ENCODE measurements at regions not wholly inside any gene's neighbourhood (a gene's known extent, or its start where the extent isn't known, plus 50 kb on each side); places are given as distances from the start of the nearest gene placed in this dataset.

DNA sequence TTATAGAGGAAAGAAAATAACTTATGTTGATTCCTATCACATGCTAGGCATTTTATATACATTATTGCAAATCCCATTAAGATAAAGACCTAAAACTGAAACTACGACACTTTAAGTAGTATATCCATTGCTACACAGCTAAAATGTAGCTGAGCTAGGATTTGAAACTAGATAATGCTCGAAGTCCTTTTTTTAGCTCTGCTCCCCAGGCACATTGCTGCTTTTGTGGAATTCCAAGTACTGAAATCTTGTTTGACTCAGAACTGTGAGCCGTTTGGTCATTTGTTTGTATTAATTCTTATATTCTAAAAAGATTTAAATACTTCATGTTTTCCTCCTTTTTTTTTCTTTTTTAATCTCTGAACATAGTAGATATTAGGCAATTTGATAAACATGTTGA lies 644.8 kb downstream of the HACE1 start:
- no peaks in the 10 kb centered on the region for H3K4me1 Mint-ChIP-seq
- no peak for DNase-seq
- no peaks in the 10 kb centered on the region for H3K9me3 Mint-ChIP-seq
- no peaks in the 10 kb centered on the region for H3K36me3 Mint-ChIP-seq
- no peak overlapping the region for H3K4me3 Mint-ChIP-seq
- CTCF ChIA-PET = no interaction called here
- no peaks in the 10 kb centered on the region for H3K27me3 Mint-ChIP-seq
- H3K27ac Mint-ChIP-seq = no peak overlapping the region

DNA sequence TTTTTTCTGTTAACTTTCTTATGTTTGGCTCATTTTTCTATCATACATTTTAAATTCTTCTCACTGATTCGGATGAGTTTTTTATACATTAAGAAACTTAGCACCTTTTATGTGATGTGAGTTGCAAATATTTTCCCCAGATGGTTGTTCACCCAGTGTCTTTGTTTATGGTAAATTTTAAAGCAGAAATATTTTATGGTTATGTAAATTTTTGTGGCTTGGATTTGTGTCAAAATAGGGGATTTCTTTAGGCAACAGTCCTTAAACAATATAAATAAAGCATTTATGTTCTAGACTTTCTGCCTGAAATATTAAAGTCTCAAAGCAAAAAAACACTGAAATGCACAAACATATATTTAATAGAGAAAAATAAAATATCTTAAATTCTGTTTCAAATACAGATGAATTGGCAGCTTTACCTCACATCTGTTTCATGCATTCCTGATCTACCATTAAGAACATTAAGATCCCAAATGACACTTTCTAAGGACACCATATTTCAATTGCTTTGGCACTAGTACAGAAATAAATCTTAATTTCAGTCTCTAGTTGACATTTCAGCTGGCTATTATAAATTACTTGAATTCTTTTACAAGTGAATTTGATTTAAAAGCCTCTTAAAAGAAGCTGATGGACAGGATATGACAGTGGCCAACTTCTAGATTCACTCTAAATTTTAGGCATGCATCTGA lies 646.6 kb downstream of the HACE1 start:
- H3K27me3 Mint-ChIP-seq = no peaks in the 10 kb centered on the region
- no peak overlapping the region for H3K27ac Mint-ChIP-seq
- no peaks in the 10 kb centered on the region for H3K9me3 Mint-ChIP-seq
- CTCF ChIA-PET = no interaction called here
- H3K4me3 Mint-ChIP-seq = no peak overlapping the region
- no peaks in the 10 kb centered on the region for H3K36me3 Mint-ChIP-seq
- DNase-seq = no peak
- H3K4me1 Mint-ChIP-seq = no peaks in the 10 kb centered on the region

DNA sequence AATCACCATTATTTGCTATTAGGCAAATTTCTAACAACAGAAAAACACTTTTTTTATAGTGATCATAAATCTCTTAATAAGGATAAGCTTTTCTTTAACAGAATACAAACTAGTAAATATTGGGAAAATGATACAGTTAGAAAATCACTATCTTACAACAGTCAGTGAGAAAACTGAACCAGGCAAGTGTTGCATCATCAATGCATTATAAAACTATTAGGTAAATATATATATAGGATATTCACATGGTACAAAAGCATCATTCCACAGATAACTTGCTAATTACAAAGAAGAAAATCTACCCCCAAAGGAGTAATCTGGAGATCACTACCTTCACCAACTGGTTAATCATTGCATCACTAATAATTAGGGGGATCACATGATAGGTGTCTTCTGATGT lies 652.1 kb downstream of the HACE1 start:
- no peak overlapping the region for H3K4me3 Mint-ChIP-seq
- no peaks in the 10 kb centered on the region for H3K9me3 Mint-ChIP-seq
- H3K36me3 Mint-ChIP-seq = no peaks in the 10 kb centered on the region
- no peak overlapping the region for H3K27ac Mint-ChIP-seq
- no peaks in the 10 kb centered on the region for H3K27me3 Mint-ChIP-seq
- CTCF ChIA-PET = no interaction called here
- DNase-seq = no peak
- no peaks in the 10 kb centered on the region for H3K4me1 Mint-ChIP-seq

DNA sequence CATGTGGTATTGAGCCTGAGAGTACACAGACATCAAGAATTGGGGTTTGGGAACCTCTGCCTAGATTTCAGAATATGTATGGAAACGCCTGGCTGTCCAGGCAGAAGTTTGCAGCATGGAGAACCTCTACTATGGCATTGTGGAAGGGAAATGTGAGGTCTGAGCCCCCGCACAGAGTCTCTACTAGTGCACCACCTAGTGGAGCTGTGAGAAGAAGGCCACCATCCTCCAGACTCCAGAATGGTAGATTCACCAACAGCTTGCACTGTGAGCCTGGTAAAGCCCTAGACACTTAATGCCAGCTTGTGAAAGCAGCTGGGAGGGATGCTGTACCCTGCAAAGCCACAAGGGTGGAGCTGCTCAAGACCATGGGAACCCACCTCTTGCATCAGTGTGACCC lies 658.2 kb downstream of the HACE1 start:
- H3K36me3 Mint-ChIP-seq = no peaks in the 10 kb centered on the region

DNA sequence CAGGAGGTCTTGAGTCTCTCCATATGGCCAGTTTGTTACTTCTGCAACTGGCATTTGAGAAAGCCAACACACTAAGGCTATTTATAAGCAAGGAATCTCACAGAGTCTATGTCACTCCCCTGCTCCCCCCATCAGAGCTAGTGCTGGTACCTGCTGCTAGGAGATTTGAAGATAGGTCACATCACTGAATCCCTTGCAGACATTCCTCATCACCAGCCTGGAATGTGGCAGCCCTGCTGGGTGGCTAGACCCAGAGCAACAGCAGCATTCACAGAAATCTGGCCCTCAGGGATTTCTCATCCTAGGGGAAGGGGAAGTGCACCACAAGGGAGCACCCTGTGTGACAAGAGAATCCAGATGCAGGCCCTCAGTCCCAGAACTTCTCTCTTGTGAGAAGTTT lies 672.1 kb downstream of the HACE1 start:
- CTCF ChIA-PET = no interaction called here
- Mint-ChIP-seq H3K36me3 (no peaks in the 10 kb centered on the region), H3K27me3 (no peaks in the 10 kb centered on the region), H3K9me3 (peaks cover 3% of the 10 kb centered on the region), H3K4me1 (no peaks in the 10 kb centered on the region), H3K4me3 (no peak overlapping the region), H3K27ac (no peak overlapping the region)
- DNase-seq = no peak

More for the DNA sequence above, 658.2 kb downstream of the HACE1 start:
- peaks cover 6% of the 10 kb centered on the region for H3K9me3 Mint-ChIP-seq
- no peak overlapping the region for H3K4me3 Mint-ChIP-seq
- no peak overlapping the region for H3K27ac Mint-ChIP-seq
- CTCF ChIA-PET = no interaction called here
- no peaks in the 10 kb centered on the region for H3K4me1 Mint-ChIP-seq
- DNase-seq = no peak
- no peaks in the 10 kb centered on the region for H3K27me3 Mint-ChIP-seq

DNA sequence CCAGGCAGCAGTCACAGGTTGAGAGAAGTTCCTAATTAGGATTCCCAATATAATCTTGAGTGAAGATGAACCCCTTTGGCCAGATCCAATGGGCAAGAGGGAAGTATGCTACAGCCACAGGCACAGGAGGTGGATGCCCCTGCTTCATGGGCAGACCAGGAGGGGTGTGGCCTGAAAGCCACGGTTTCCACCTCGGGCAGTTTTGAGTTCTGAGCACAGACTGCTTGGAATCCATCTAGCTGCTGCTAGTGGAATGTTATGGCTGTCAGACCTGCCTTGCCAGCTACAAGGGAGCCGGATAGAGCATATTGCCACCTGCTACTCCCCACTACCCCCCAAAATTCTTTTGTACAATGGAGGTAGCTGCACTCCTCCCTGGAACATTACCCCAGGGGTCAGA lies 672.9 kb downstream of the HACE1 start:
- Mint-ChIP-seq H3K27me3 (no peaks in the 10 kb centered on the region), H3K9me3 (peaks cover 3% of the 10 kb centered on the region), H3K36me3 (no peaks in the 10 kb centered on the region), H3K4me1 (no peaks in the 10 kb centered on the region), H3K4me3 (no peak overlapping the region), H3K27ac (no peak overlapping the region)
- DNase-seq = no peak
- CTCF ChIA-PET = no interaction called here

DNA sequence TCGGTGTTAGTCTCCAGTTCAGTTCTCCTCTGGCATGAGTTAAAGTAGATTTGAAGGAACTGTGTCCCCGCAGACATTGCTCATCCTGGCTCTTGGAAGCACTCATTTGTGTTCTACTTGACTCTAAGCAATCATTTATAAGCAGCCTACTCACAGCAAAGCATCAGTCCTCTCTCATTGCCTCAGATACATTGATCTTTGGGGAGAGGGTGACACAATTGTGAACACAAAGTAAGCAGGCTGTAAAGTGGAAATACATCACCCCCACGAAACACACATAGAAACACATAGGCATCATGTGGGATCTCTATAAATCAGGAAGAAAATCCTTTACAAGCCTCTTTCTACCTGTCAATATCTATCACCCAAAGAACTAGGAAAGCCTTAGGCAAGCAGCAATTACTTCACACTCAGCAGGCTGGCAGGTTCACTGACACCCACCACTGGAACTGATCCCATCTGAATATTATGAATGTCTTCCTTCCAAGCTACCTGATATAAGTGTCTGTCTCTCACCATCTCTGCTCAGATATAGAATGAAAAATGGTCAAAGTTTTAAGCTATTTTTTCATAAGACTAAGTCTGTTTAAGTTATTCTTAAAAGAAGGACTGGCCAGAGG lies 675.8 kb downstream of the HACE1 start:
- no peak for DNase-seq
- CTCF ChIA-PET = no interaction called here
- no peak overlapping the region for H3K4me3 Mint-ChIP-seq
- no peaks in the 10 kb centered on the region for H3K9me3 Mint-ChIP-seq
- H3K27ac Mint-ChIP-seq = no peak overlapping the region
- H3K4me1 Mint-ChIP-seq = no peaks in the 10 kb centered on the region
- H3K27me3 Mint-ChIP-seq = no peaks in the 10 kb centered on the region
- no peaks in the 10 kb centered on the region for H3K36me3 Mint-ChIP-seq

DNA sequence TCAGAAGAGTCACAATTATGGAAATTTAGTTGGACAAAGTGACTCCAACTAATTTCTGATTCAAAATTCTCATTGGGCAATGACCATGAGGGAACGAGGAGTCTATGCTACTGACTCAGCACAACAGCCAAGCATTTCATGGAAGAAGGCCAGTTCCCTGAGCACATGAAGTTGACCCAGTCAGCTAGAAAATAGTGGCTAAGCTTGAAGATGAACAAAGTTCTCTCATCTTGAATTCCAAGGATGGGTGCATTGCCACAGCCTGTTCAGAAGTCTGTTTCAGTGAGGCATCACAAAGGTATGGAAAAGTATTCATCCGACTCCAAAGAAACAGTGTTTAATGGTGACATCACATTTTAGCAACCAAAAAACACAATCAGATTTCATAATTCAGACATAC lies 676.9 kb downstream of the HACE1 start:
- Mint-ChIP-seq H3K27ac (no peak overlapping the region), H3K4me3 (no peak overlapping the region), H3K9me3 (no peaks in the 10 kb centered on the region), H3K4me1 (no peaks in the 10 kb centered on the region), H3K36me3 (no peaks in the 10 kb centered on the region), H3K27me3 (no peaks in the 10 kb centered on the region)
- CTCF ChIA-PET = no interaction called here
- DNase-seq = no peak

DNA sequence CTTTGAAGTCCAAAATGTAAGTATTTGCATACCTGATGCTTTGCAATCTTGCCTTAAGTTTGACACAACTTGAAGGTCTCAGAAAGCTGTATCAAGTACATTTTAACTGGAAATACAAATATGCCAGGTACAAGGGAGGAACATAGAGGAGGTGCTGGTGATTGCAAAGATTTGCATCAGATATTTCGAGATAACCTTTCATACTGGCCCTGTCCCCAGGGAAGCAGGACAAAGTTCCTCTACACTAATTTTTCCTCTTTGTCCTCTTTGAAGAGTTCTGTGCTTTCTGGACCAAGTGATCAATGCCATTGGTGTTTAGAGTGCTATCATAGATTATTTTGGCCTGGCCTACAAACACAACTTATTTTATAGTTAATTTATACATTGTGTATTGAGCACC lies 686.1 kb downstream of the HACE1 start:
- H3K4me1 Mint-ChIP-seq = no peaks in the 10 kb centered on the region
- no peaks in the 10 kb centered on the region for H3K27me3 Mint-ChIP-seq
- CTCF ChIA-PET = no interaction called here
- no peaks in the 10 kb centered on the region for H3K9me3 Mint-ChIP-seq
- H3K4me3 Mint-ChIP-seq = no peak overlapping the region
- no peak overlapping the region for H3K27ac Mint-ChIP-seq
- no peak for DNase-seq
- no peaks in the 10 kb centered on the region for H3K36me3 Mint-ChIP-seq

DNA sequence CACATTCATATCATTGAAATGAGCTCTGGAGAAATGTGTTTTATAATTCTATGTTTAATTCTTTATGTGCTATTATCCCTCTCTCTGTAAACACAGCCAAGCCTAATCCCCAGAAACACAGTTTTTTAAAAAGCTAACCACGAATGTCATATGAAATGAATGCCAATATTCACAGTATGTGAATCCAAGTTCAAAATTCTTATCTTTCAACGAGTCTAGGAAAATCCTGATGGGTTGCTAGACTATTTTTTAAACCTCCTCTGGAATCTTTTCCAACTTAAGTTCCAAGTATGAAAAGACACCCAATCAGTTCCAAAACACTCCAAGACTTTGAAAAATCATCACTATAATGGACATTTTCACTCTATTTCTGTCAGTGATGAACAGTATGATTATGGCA lies 689.3 kb downstream of the HACE1 start:
- CTCF ChIA-PET = no interaction called here
- Mint-ChIP-seq H3K27me3 (no peaks in the 10 kb centered on the region), H3K36me3 (no peaks in the 10 kb centered on the region), H3K4me1 (no peaks in the 10 kb centered on the region), H3K9me3 (no peaks in the 10 kb centered on the region), H3K27ac (no peak overlapping the region), H3K4me3 (no peak overlapping the region)
- DNase-seq = no peak

DNA sequence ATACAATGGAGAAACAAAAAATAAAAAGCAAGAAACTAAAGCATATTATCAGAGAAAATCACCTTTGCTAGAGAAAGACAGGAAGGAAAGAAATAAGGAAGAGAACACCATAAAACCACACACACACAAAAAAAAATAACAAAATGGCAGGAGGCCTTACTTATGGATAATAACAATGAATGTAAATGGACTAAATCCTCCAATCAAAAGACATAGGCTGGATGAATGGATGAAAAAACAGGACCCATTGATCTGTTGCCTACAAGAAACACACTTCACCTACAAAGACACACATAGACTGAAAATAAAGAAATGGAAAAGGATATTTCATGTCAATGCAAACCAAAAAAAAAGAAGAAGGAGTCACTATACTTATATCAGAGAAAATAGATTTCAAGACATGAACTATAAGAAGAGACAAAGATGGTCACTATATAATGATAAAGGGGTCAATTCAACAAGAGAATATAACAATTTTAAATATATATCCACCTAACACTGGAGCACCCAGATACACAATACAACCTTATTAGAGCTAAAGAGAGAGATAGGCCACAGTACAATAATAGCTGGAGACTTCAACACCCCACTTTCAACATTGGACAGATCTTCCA lies 693.6 kb downstream of the HACE1 start:
- CTCF ChIA-PET = no interaction called here
- H3K27ac Mint-ChIP-seq = no peak overlapping the region
- no peaks in the 10 kb centered on the region for H3K4me1 Mint-ChIP-seq
- no peak for DNase-seq
- no peak overlapping the region for H3K4me3 Mint-ChIP-seq
- H3K9me3 Mint-ChIP-seq = no peaks in the 10 kb centered on the region
- H3K27me3 Mint-ChIP-seq = no peaks in the 10 kb centered on the region
- no peaks in the 10 kb centered on the region for H3K36me3 Mint-ChIP-seq

DNA sequence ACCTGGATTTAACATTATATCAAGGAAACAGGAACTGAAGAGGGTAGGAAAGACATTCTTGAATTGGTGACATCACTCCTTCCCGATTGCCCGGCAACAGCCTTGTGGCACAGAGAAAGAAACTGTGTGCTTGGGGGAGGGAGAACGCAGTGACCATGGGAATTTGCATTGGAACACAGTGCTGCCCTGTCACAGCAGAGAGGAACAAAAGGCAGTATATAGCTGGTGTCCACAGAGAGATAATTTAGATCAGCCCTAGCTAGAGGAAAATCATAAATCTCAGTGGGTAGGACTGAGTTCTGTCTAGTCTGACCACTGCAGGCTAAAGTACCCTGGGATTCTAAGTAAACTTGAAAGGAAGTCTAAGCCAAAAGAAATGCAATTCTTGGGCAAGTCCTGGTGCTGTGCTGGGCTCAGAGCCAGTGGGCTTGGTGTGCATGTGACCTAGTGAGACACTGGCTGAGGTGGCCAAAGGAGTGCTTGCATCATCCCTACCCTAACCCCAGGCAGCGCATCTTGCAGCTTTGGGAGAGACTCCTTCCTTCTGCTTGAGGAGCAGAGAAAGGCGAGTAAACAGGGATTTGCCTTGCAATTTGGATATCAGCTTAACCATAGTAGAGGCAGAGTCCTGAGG lies 697.6 kb downstream of the HACE1 start:
- CTCF ChIA-PET = no interaction called here
- no peaks in the 10 kb centered on the region for H3K4me1 Mint-ChIP-seq
- H3K36me3 Mint-ChIP-seq = no peaks in the 10 kb centered on the region
- H3K9me3 Mint-ChIP-seq = no peaks in the 10 kb centered on the region
- no peak overlapping the region for H3K4me3 Mint-ChIP-seq
- H3K27me3 Mint-ChIP-seq = no peaks in the 10 kb centered on the region
- DNase-seq = no peak
- H3K27ac Mint-ChIP-seq = no peak overlapping the region

DNA sequence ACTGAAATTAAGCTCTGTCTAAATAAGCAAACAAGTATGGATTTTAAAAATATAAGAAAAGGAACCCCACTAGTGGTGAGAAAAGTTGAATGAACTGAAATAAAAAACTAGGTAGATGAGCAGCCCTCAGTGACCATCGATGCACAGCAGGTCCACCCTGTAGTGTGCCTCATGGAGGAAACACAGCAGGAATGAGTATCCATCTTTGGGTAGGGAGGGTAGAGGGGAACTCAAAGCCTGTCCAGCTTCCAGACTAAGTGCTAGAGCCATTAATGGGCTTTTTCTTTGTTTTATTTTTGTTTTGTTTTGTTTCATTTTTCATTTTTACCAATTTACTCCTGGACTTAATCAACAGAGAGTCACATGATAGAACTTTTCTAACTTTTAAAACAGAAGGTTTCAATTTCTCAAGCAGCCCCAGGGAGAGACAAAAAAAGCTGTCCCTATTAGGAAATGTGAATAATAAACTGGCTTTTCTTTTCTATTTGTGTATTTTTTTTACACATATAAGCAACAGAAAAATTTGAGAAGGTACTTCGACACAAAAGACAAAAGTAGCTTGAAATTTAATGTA lies 700.6 kb downstream of the HACE1 start:
- H3K27ac Mint-ChIP-seq = no peak overlapping the region

DNA sequence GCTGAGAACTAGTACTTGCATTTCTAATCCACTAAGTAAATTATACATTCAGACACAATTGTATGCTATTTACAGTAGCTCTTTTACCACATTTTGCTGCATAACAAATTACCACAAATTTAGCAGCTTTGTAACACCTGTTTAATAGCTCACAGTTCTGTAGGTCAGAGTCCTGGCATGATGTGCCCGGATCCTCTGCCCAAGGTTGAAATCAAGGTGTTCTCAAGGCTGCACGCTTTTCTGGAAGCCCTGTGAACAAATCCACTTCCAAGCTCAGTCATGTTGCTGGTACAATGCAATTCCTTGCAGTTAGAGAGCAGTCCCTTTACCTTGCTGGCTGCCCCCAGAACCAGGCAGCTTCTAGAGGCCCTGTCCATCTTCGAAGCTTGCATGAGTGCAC lies 716.0 kb downstream of the HACE1 start:
- H3K36me3 Mint-ChIP-seq = no peaks in the 10 kb centered on the region
- H3K27me3 Mint-ChIP-seq = no peaks in the 10 kb centered on the region
- no peak for DNase-seq
- peaks cover 4% of the 10 kb centered on the region for H3K9me3 Mint-ChIP-seq
- no peak overlapping the region for H3K4me3 Mint-ChIP-seq
- no peaks in the 10 kb centered on the region for H3K4me1 Mint-ChIP-seq
- no peak overlapping the region for H3K27ac Mint-ChIP-seq
- CTCF ChIA-PET = no interaction called here

More for the DNA sequence above, 700.6 kb downstream of the HACE1 start:
- Mint-ChIP-seq H3K9me3 (no peaks in the 10 kb centered on the region), H3K27me3 (no peaks in the 10 kb centered on the region), H3K4me1 (no peaks in the 10 kb centered on the region), H3K36me3 (no peaks in the 10 kb centered on the region), H3K4me3 (no peak overlapping the region)
- CTCF ChIA-PET = interaction anchor here (0.6 kb wide), 1 partner anchor 360 kb away, joined by 3 read pairs; no protein-coding TSS in a partner anchor
- no peak for DNase-seq

DNA sequence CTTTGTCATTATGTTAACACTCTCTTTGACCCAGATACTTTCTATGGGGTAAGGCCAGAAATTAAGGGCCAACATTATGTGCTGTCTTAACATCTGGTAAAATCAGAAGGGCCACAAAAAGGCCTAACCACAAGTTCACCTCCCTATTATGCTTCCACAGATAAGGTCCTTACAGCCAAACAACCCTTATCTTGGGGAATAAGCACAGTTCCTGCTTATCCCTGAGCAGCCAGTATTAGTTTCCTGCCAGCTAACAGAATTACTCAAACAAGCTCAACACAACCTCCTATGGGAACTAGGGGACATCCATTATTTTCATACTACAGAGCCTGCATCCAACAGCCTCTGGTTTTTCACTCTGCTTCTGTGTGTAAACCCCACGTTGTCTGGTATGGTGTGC lies 724.8 kb downstream of the HACE1 start:
- Mint-ChIP-seq H3K9me3 (peaks cover 2% of the 10 kb centered on the region), H3K36me3 (no peaks in the 10 kb centered on the region), H3K4me1 (no peaks in the 10 kb centered on the region), H3K27me3 (no peaks in the 10 kb centered on the region), H3K27ac (no peak overlapping the region), H3K4me3 (no peak overlapping the region)
- CTCF ChIA-PET = no interaction called here
- no peak for DNase-seq
